GM23338 (cell line): ENCODE measurements at regions not wholly inside any gene's neighbourhood (a gene's known extent, or its start where the extent isn't known, plus 50 kb on each side); places are given as distances from the start of the nearest gene placed in this dataset.

Experiments used
- ATAC-seq: fragments of 200-7000 bp; cut with Tn5 transposase; 3 replicates; pipeline ENCODE4 v1.9.1; 2020
- DNase-seq: peaks from one replicate; pipeline ENCODE4 v3.0.0-alpha.2; 2015; ENCODE audit warnings: low spot score
- H2AFZ ChIP-seq: fragments of 200-600 bp; sonication (generic); 2 replicates; pipeline ENCODE4 v1.8.0; 2016; ENCODE audit warnings: antibody characterized with exemption, mild to moderate bottlenecking, moderate library complexity
- H3F3A ChIP-seq: fragments of 200-600 bp; sonication (generic); replicated peaks from 2 replicates; pipeline ENCODE4 v1.8.0; 2017; ENCODE audit warnings: antibody characterized with exemption, mixed run types, low read depth
- H3K27ac ChIP-seq: fragments of 200-600 bp; sonication (generic); 2 replicates; pipeline ENCODE4 v1.6.1; 2016; ENCODE audit warnings: low read depth
- H3K27me3 ChIP-seq: fragments of 200-600 bp; sonication (generic); 2 replicates; pipeline ENCODE4 v1.8.0; 2016; ENCODE audit warnings: mild to moderate bottlenecking, mixed run types, moderate library complexity; ENCODE audit not compliant: insufficient read depth
- H3K36me3 ChIP-seq: fragments of 200-600 bp; sonication (generic); 2 replicates; pipeline ENCODE4 v1.8.0; 2016; ENCODE audit warnings: mild to moderate bottlenecking; ENCODE audit not compliant: insufficient read depth
- H3K4me1 ChIP-seq: fragments of 200-600 bp; sonication (generic); 2 replicates; pipeline ENCODE4 v1.8.0; 2016; ENCODE audit warnings: mild to moderate bottlenecking, moderate library complexity; ENCODE audit not compliant: insufficient read depth
- H3K4me2 ChIP-seq: fragments of 200-600 bp; sonication (generic); 2 replicates; pipeline ENCODE4 v1.7.1; 2017; ENCODE audit warnings: mixed run types
- H3K4me3 ChIP-seq: fragments of 200-600 bp; sonication (generic); 2 replicates; pipeline ENCODE4 v1.6.1; 2016; ENCODE audit warnings: mixed run types
- H3K79me2 ChIP-seq: fragments of 200-600 bp; sonication (generic); replicated peaks from 2 replicates; pipeline ENCODE4 v1.8.0; 2017; ENCODE audit warnings: mild to moderate bottlenecking; ENCODE audit not compliant: insufficient read depth
- H3K9me2 ChIP-seq: fragments of 200-600 bp; sonication (generic); 2 replicates; pipeline ENCODE4 v1.8.0; 2017; ENCODE audit not compliant: insufficient read depth
- H4K20me1 ChIP-seq: fragments of 200-600 bp; sonication (generic); replicated peaks from 2 replicates; pipeline ENCODE4 v1.8.0; 2017; ENCODE audit warnings: mild to moderate bottlenecking; ENCODE audit not compliant: insufficient read depth
- H3K27ac Mint-ChIP-seq: 2 replicates; pipeline ENCODE4 v1.8.0; 2020; ENCODE audit warnings: inconsistent platforms, mild to moderate bottlenecking, moderate library complexity, mixed read lengths
- H3K27me3 Mint-ChIP-seq: 3 replicates; pipeline ENCODE4 v1.8.0; 2022; ENCODE audit warnings: low read depth, mild to moderate bottlenecking, moderate library complexity, mixed read lengths, inconsistent platforms; ENCODE audit not compliant: insufficient read depth, poor library complexity
- H3K36me3 Mint-ChIP-seq: 3 replicates; pipeline ENCODE4 v1.8.0; 2021; ENCODE audit warnings: low read depth, mild to moderate bottlenecking, inconsistent platforms, moderate library complexity, mixed read lengths
- H3K4me1 Mint-ChIP-seq: 3 replicates; pipeline ENCODE4 v1.8.0; 2020; ENCODE audit warnings: mild to moderate bottlenecking, inconsistent platforms, mixed read lengths
- H3K4me3 Mint-ChIP-seq: 3 replicates; pipeline ENCODE4 v1.8.0; 2021; ENCODE audit warnings: moderate library complexity, mild to moderate bottlenecking, inconsistent platforms, mixed read lengths
- H3K9me3 Mint-ChIP-seq: 3 replicates; pipeline ENCODE4 v1.8.0; 2020; ENCODE audit warnings: moderate library complexity, mild to moderate bottlenecking, inconsistent platforms, mixed read lengths
- EZH2 ChIP-seq: fragments of 200-600 bp; sonication (generic); IDR thresholded peaks from one replicate; pipeline ENCODE4 v1.8.0; 2017; ENCODE audit warnings: antibody characterized with exemption, mild to moderate bottlenecking, low read depth; ENCODE audit not compliant: unreplicated experiment
- EZH2phosphoT487 ChIP-seq: fragments of 200-600 bp; sonication (generic); IDR thresholded peaks from one replicate; pipeline ENCODE4 v1.8.1; 2018; ENCODE audit warnings: antibody characterized with exemption; ENCODE audit not compliant: unreplicated experiment
- JUNB ChIP-seq: IDR thresholded peaks from one replicate; pipeline ENCODE4 v1.6.1; 2016; ENCODE audit warnings: antibody characterized with exemption; ENCODE audit not compliant: unreplicated experiment
- POLR2AphosphoS5 ChIP-seq: IDR thresholded peaks from 2 replicates; pipeline ENCODE4 v1.6.1; 2016; ENCODE audit warnings: antibody characterized with exemption, low read depth
- ZNF114 ChIP-seq: fragments of 250-450 bp; sonication (Bioruptor Pico); IDR thresholded peaks from 2 replicates; pipeline ENCODE4 v1.5.0; 2020; ENCODE audit warnings: mild to moderate bottlenecking, moderate library complexity
- ZNF331 ChIP-seq: fragments of 250-450 bp; sonication (Bioruptor Pico); IDR thresholded peaks from 2 replicates; pipeline ENCODE4 v1.5.0; 2020; ENCODE audit warnings: low read depth, mild to moderate bottlenecking, moderate library complexity
- TF ChIP-seq, protein P1 (sequence below): IDR thresholded peaks from 2 replicates; pipeline ENCODE4 v1.6.1; 2016; ENCODE audit warnings: antibody characterized with exemption
- TF ChIP-seq, protein P2 (sequence below): IDR thresholded peaks from one replicate; pipeline ENCODE4 v1.6.1; 2018; ENCODE audit warnings: antibody characterized with exemption; ENCODE audit not compliant: unreplicated experiment
- TF ChIP-seq, protein P3 (sequence below): fragments of 250-450 bp; sonication (Bioruptor Pico); IDR thresholded peaks from 2 replicates; pipeline ENCODE4 v1.5.0; 2020; ENCODE audit warnings: mild to moderate bottlenecking, moderate library complexity

DNA sequence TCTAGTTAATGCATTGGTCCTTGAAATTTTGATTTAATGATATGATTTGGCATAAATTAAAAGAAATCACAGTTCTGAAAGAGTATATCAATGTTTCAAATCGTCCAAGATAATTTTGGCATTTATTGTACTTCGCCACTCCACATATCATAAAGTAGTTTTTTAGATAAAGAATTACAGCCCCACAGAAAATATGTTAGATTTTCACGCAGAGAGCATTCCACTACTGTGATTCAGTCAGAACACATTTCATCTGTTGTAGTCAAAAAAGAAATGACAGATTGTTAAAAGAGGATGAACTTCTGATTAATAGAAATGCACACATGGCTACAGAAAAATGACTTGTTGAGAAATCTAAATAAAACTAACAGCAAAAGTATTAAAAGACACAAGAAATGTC, 1063.5 kb upstream of the LRRN3 start:
- Histone ChIP-seq H3K27me3 (no peaks in the 10 kb centered on the region), H3K4me2 (no peak overlapping the region), H3K36me3 (no peaks in the 10 kb centered on the region), H3K9me2 (no peaks in the 10 kb centered on the region), H3F3A (no peaks in the 10 kb centered on the region), H3K79me2 (no peaks in the 10 kb centered on the region), H3K4me1 (no peaks in the 10 kb centered on the region), H4K20me1 (no peaks in the 10 kb centered on the region), H3K4me3 (no peak overlapping the region), H3K27ac (no peak overlapping the region), H2AFZ (no peak overlapping the region)
- peaks cover 10% of the 10 kb centered on the region; the same call in 2 of the 3 replicates for H3K9me3 Mint-ChIP-seq
- no peaks in the 10 kb centered on the region for H3K4me1 Mint-ChIP-seq
- no peaks in the 10 kb centered on the region for H3K27me3 Mint-ChIP-seq
- DNase-seq (no peak), ATAC-seq (no peak)
- no peak overlapping the region for H3K4me3 Mint-ChIP-seq
- TF ChIP-seq ZNF114 (CRISPR knock-in tag): no peak
- no peak for TF ChIP-seq EZH2phosphoT487
- TF ChIP-seq POLR2AphosphoS5: no peak
- TF ChIP-seq, protein P1, sequence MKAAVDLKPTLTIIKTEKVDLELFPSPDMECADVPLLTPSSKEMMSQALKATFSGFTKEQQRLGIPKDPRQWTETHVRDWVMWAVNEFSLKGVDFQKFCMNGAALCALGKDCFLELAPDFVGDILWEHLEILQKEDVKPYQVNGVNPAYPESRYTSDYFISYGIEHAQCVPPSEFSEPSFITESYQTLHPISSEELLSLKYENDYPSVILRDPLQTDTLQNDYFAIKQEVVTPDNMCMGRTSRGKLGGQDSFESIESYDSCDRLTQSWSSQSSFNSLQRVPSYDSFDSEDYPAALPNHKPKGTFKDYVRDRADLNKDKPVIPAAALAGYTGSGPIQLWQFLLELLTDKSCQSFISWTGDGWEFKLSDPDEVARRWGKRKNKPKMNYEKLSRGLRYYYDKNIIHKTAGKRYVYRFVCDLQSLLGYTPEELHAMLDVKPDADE: no peak
- no peak for TF ChIP-seq EZH2
- no peak for TF ChIP-seq ZNF331 (CRISPR knock-in tag)
- TF ChIP-seq JUNB: no peak
- TF ChIP-seq, protein P2, sequence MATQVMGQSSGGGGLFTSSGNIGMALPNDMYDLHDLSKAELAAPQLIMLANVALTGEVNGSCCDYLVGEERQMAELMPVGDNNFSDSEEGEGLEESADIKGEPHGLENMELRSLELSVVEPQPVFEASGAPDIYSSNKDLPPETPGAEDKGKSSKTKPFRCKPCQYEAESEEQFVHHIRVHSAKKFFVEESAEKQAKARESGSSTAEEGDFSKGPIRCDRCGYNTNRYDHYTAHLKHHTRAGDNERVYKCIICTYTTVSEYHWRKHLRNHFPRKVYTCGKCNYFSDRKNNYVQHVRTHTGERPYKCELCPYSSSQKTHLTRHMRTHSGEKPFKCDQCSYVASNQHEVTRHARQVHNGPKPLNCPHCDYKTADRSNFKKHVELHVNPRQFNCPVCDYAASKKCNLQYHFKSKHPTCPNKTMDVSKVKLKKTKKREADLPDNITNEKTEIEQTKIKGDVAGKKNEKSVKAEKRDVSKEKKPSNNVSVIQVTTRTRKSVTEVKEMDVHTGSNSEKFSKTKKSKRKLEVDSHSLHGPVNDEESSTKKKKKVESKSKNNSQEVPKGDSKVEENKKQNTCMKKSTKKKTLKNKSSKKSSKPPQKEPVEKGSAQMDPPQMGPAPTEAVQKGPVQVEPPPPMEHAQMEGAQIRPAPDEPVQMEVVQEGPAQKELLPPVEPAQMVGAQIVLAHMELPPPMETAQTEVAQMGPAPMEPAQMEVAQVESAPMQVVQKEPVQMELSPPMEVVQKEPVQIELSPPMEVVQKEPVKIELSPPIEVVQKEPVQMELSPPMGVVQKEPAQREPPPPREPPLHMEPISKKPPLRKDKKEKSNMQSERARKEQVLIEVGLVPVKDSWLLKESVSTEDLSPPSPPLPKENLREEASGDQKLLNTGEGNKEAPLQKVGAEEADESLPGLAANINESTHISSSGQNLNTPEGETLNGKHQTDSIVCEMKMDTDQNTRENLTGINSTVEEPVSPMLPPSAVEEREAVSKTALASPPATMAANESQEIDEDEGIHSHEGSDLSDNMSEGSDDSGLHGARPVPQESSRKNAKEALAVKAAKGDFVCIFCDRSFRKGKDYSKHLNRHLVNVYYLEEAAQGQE: no peak
- TF ChIP-seq, protein P3, sequence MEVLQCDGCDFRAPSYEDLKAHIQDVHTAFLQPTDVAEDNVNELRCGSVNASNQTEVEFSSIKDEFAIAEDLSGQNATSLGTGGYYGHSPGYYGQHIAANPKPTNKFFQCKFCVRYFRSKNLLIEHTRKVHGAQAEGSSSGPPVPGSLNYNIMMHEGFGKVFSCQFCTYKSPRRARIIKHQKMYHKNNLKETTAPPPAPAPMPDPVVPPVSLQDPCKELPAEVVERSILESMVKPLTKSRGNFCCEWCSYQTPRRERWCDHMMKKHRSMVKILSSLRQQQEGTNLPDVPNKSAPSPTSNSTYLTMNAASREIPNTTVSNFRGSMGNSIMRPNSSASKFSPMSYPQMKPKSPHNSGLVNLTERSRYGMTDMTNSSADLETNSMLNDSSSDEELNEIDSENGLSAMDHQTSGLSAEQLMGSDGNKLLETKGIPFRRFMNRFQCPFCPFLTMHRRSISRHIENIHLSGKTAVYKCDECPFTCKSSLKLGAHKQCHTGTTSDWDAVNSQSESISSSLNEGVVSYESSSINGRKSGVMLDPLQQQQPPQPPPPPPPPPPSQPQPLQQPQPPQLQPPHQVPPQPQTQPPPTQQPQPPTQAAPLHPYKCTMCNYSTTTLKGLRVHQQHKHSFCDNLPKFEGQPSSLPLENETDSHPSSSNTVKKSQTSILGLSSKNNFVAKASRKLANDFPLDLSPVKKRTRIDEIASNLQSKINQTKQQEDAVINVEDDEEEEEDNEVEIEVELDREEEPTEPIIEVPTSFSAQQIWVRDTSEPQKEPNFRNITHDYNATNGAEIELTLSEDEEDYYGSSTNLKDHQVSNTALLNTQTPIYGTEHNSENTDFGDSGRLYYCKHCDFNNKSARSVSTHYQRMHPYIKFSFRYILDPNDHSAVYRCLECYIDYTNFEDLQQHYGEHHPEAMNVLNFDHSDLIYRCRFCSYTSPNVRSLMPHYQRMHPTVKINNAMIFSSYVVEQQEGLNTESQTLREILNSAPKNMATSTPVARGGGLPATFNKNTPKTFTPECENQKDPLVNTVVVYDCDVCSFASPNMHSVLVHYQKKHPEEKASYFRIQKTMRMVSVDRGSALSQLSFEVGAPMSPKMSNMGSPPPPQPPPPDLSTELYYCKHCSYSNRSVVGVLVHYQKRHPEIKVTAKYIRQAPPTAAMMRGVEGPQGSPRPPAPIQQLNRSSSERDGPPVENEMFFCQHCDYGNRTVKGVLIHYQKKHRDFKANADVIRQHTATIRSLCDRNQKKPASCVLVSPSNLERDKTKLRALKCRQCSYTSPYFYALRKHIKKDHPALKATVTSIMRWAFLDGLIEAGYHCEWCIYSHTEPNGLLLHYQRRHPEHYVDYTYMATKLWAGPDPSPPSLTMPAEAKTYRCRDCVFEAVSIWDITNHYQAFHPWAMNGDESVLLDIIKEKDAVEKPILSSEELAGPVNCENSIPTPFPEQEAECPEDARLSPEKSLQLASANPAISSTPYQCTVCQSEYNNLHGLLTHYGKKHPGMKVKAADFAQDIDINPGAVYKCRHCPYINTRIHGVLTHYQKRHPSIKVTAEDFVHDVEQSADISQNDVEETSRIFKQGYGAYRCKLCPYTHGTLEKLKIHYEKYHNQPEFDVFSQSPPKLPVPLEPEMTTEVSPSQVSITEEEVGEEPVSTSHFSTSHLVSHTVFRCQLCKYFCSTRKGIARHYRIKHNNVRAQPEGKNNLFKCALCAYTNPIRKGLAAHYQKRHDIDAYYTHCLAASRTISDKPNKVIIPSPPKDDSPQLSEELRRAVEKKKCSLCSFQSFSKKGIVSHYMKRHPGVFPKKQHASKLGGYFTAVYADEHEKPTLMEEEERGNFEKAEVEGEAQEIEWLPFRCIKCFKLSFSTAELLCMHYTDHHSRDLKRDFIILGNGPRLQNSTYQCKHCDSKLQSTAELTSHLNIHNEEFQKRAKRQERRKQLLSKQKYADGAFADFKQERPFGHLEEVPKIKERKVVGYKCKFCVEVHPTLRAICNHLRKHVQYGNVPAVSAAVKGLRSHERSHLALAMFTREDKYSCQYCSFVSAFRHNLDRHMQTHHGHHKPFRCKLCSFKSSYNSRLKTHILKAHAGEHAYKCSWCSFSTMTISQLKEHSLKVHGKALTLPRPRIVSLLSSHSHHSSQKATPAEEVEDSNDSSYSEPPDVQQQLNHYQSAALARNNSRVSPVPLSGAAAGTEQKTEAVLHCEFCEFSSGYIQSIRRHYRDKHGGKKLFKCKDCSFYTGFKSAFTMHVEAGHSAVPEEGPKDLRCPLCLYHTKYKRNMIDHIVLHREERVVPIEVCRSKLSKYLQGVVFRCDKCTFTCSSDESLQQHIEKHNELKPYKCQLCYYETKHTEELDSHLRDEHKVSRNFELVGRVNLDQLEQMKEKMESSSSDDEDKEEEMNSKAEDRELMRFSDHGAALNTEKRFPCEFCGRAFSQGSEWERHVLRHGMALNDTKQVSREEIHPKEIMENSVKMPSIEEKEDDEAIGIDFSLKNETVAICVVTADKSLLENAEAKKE (CRISPR knock-in tag): no peak
- no peak overlapping the region for H3K27ac Mint-ChIP-seq
- no peaks in the 10 kb centered on the region; the same call in 1 of the 3 replicates for H3K36me3 Mint-ChIP-seq
